Liver (tissue), 3 donors: ENCODE measurements at regions not wholly inside any gene's neighbourhood (a gene's known extent, or its start where the extent isn't known, plus 50 kb on each side); places are given as distances from the start of the nearest gene placed in this dataset.

ENCODE experiments used
- ATF3 ChIP-seq: IDR thresholded peaks from 2 replicates; pipeline ENCODE4 v1.6.1; 2016; ENCODE audit warnings: antibody characterized with exemption
- CTCF ChIP-seq: fragments of 150-350 bp; IDR thresholded peaks from 2 replicates; pipeline ENCODE4 v1.5.1; 2017; ENCODE audit warnings: improper control_type of control experiment, low read depth, low read length; ENCODE audit not compliant: missing input control
- FOXA1 ChIP-seq: IDR thresholded peaks from 2 replicates; pipeline ENCODE4 v1.6.1; 2016; ENCODE audit warnings: antibody characterized with exemption
- GABPA ChIP-seq, 2 donors: IDR thresholded peaks in 1 of 2; conservative IDR thresholded peaks in 1 of 2; 2 replicates each; pipeline ENCODE4 v1.6.1; 2016; ENCODE audit warnings: antibody characterized with exemption in 2 of 2, mild to moderate bottlenecking in 1 of 2, moderate library complexity in 1 of 2
- HNF4G ChIP-seq: IDR thresholded peaks from 2 replicates; pipeline ENCODE4 v1.6.1; 2016; ENCODE audit warnings: antibody characterized with exemption
- JUND ChIP-seq, 2 donors: IDR thresholded peaks; 2 replicates each; pipeline ENCODE4 v1.6.1; 2016; ENCODE audit warnings: antibody characterized with exemption in 2 of 2
- MAX ChIP-seq: IDR thresholded peaks from 2 replicates; pipeline ENCODE4 v1.6.1; 2016; ENCODE audit warnings: antibody characterized with exemption
- RAD21 ChIP-seq, 2 donors: IDR thresholded peaks; 2 replicates each; pipeline ENCODE4 v1.6.1; 2016; ENCODE audit warnings: antibody characterized with exemption in 2 of 2, mild to moderate bottlenecking in 2 of 2
- RXRA ChIP-seq, 2 donors: IDR thresholded peaks; 2 replicates each; pipeline ENCODE4 v1.6.1; 2017 to 2018; ENCODE audit warnings: antibody characterized with exemption in 2 of 2, mild to moderate bottlenecking in 1 of 2
- TAF1 ChIP-seq: conservative IDR thresholded peaks from 2 replicates; pipeline ENCODE4 v1.6.1; 2016; ENCODE audit warnings: antibody characterized with exemption, mild to moderate bottlenecking
- YY1 ChIP-seq: IDR thresholded peaks from 2 replicates; pipeline ENCODE4 v1.6.1; 2016; ENCODE audit warnings: antibody characterized with exemption, mild to moderate bottlenecking
- ZBTB33 ChIP-seq: IDR thresholded peaks from 2 replicates; pipeline ENCODE4 v1.6.1; 2016; ENCODE audit warnings: antibody characterized with exemption
- donor health status: healthy.
- donor health status: healthy.

- TF ChIP-seq CTCF: no peak
- no peak for TF ChIP-seq ZBTB33
- TF ChIP-seq RAD21 (IDR thresholded peaks at IDR 0.05): no peak
- TF ChIP-seq JUND (IDR thresholded peaks at IDR 0.05): no peak
- no peak for TF ChIP-seq YY1
- no peak for TF ChIP-seq HNF4G
- no peak for TF ChIP-seq ATF3
- TF ChIP-seq MAX: no peak
- no peak for TF ChIP-seq GABPA (IDR thresholded peaks at IDR 0.05 in 1 of 2, conservative IDR thresholded peaks at IDR 0.05 in 1 of 2)
- no peak for TF ChIP-seq TAF1
- no peak for TF ChIP-seq RXRA (IDR thresholded peaks at IDR 0.05)
- no peak for TF ChIP-seq FOXA1
Measured at GRCh38 chr22:49349181-49349835, 478.4 kb downstream of the BRD1 start.
